HG03135 (cell line): ENCODE measurements at regions not wholly inside any gene's neighbourhood (a gene's known extent, or its start where the extent isn't known, plus 50 kb on each side); places are given as distances from the start of the nearest gene placed in this dataset.
"Not testable (repeated sequence)": the region's sequence is repeated elsewhere in the genome, so short reads cannot be mapped to it uniquely, and the experiment has no call there.

ENCODE experiments used
- ATAC-seq: cut with Tn5 transposase; IDR thresholded peaks from one replicate; pipeline ENCODE4 v1.9.1; 2021; ENCODE audit warnings: mild to moderate bottlenecking, moderate library complexity; ENCODE audit not compliant: unreplicated experiment

- no peak for ATAC-seq
Observed at GRCh38 chr14:23895053-23895419, 58.5 kb upstream of the DHRS4 start.

- no peak for ATAC-seq
Observed at GRCh38 chr14:23895480-23895879, 58.1 kb upstream of the DHRS4 start.

- ATAC-seq, result no peak
Observed at GRCh38 chr14:23896609-23897153, 56.9 kb upstream of the DHRS4 start.

- ATAC-seq, result not testable (repeated sequence)
Observed at GRCh38 chr14:23897291-23897690, 56.3 kb upstream of the DHRS4 start.

GRCh38 chr14:23898359-23898758, 55.2 kb upstream of the DHRS4 start:
- ATAC-seq, result not testable (repeated sequence)

- no peak for ATAC-seq
Observed at GRCh38 chr14:23899788-23900187, 53.8 kb upstream of the DHRS4 start.

GRCh38 chr14:23903442-23903841, 50.1 kb upstream of the DHRS4 start:
- ATAC-seq, result no peak
